HEK293 (cell line): ENCODE measurements at regions not wholly inside any gene's neighbourhood (a gene's known extent, or its start where the extent isn't known, plus 50 kb on each side); places are given as distances from the start of the nearest gene placed in this dataset.

Experiments
- GFI1B ChIP-seq: fragments of 450-650 bp; formaldehyde crosslinking; IDR thresholded peaks from 2 replicates; pipeline ENCODE4 v1.5.1; 2016; ENCODE audit warnings: missing biosample characterization, missing genetic modification characterization

DNA sequence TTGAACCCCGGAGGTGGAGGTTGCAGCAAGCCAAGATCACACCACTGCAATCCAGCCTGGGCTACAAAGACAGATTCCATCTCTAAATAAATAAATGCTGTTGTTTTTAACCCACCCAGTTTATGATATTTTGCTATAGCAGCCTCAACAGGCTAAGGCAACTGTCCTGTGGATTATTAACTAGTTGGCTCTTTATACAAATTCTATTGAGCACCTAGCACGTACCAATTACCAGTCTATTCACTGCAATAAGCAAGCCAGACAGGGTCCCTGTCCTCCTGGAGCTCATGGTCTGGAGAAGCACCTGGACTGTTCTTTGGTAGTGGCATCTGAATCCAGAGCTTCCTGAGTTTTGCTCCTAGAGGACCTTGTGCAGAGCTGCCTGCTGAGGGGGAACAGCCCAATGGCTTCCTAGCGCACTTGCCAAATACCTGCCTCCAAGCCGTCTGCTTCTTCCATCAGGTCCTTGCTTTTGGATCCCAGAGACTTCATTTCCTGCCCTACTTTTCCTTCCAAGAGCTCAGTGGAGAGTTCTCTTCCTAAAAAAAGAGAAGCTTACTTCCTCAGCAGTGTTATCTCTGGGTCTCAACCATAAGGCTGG is 49.9 kb upstream of the MICAL2 start (continued):
- TF ChIP-seq GFI1B (tag by site-specific recombination), result no peak
